ENCODE measurements at regions not wholly inside any gene's neighbourhood (a gene's known extent, or its start where the extent isn't known, plus 50 kb on each side); places are given as distances from the start of the nearest gene placed in this dataset.

GRCh38 chr4:22063613-22064012, 115.0 kb upstream of the KCNIP4 start (continued):
- no peak for TF ChIP-seq PATZ1 (CRISPR knock-in tag; IDR thresholded peaks at IDR 0.05; ENCODE audit: borderline replicate concordance)

DNA sequence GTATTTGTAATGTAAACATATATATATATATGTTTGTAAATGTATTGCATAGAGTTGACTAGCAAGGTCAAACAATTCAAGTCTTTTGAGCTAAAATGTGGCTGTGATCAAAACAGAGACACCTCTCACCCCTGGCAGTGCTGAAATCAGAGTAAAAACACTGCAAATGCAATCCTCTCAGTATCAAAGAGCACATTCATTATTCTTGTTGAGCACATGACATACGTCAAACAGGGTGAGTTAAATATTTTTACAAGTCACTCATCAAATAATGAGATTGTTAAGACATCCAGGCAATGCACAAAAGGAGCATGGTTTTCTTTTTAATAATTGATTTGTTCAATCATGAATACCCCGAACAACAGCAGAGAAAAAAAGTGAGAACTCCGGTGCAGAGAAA, 114.1 kb upstream of the KCNIP4 start:
- H4K20me1 ChIP-seq (replicated peaks; ENCODE audit: control insufficient read depth, insufficient read depth, low read length) = no peaks in the 10 kb centered on the region
- H3K4me1 ChIP-seq (replicated peaks in 1 of 2; ENCODE audit: control insufficient read depth in 2 of 2, insufficient read depth in 2 of 2, low read length in 2 of 2) = no peaks in the 10 kb centered on the region
- CTCF ChIA-PET (ENCODE audit: low intra/inter-chr PET ratio) = no interaction called here
- BruUV-seq (replicated peaks) = no TSS peak
- H3K9me3 ChIP-seq (replicated peaks; ENCODE audit: control insufficient read depth, insufficient read depth, low read depth, low read length) = no peaks in the 10 kb centered on the region
- no peaks in the 10 kb centered on the region for H3K9me1 ChIP-seq (ENCODE audit: control insufficient read depth, insufficient read depth, low read length)
- DNase-seq (ENCODE audit: extremely low read depth in 1 of 4, low spot score in 3 of 4) (no peak), ATAC-seq (no peak), FAIRE-seq (no peak)
- TF ChIP-seq FOXK2 (conservative IDR thresholded peaks at IDR 0.05 in 1 of 2, IDR thresholded peaks at IDR 0.05 in 1 of 2; ENCODE audit: low read depth in 2 of 2) (no peak), SMC3 (conservative IDR thresholded peaks at IDR 0.05; ENCODE audit: insufficient read depth, low read depth, low read length) (no peak), STAG1 (CRISPR knock-in tag; IDR thresholded peaks at IDR 0.05; ENCODE audit: borderline replicate concordance) (no peak), ZNF197 (CRISPR knock-in tag; IDR thresholded peaks at IDR 0.05; ENCODE audit: low read depth) (no peak), MXD1 (CRISPR knock-in tag; IDR thresholded peaks at IDR 0.05; ENCODE audit: borderline replicate concordance, poor library complexity, severe bottlenecking) (no peak), ARID3A (IDR thresholded peaks at IDR 0.05; ENCODE audit: borderline replicate concordance, low read depth, low read length) (no peak), ZNF785 (CRISPR knock-in tag; IDR thresholded peaks at IDR 0.05) (no peak), TSHZ1 (CRISPR knock-in tag; IDR thresholded peaks at IDR 0.05) (no peak), MTA2 (IDR thresholded peaks at IDR 0.05; ENCODE audit: low read depth) (no peak)
- TF ChIP-seq, protein P1, sequence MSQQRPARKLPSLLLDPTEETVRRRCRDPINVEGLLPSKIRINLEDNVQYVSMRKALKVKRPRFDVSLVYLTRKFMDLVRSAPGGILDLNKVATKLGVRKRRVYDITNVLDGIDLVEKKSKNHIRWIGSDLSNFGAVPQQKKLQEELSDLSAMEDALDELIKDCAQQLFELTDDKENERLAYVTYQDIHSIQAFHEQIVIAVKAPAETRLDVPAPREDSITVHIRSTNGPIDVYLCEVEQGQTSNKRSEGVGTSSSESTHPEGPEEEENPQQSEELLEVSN (IDR thresholded peaks at IDR 0.05; ENCODE audit: borderline replicate concordance in 1 of 2, extremely low read depth in 1 of 2, insufficient read depth in 1 of 2, insufficient read length in 1 of 2, low read depth in 1 of 2, low read length in 1 of 2, poor library complexity in 1 of 2, severe bottlenecking in 1 of 2) = no peak
- 0% methylated on average over 3 of the region's 3 CpGs for WGBS (ENCODE audit: insufficient coverage, low coverage, missing lambda C conversion rate)
- intact Hi-C loops (cut with micrococcal nuclease) = no loop called here
- POLR2A ChIA-PET = no interaction called here
- no peaks in the 10 kb centered on the region for H3K27me3 ChIP-seq (ENCODE audit: control insufficient read depth in 2 of 2, insufficient read depth in 2 of 2, low read length in 2 of 2)
- in situ Hi-C loops (cut with MboI) = no loop called here
- H3K9ac ChIP-seq (ENCODE audit: insufficient read depth in 1 of 2, low read depth in 2 of 2, low read length in 2 of 2) = no peak overlapping the region
- no peaks in the 10 kb centered on the region for H3K36me3 ChIP-seq (ENCODE audit: control insufficient read depth, insufficient read depth, low read length)
- H3K79me2 ChIP-seq (ENCODE audit: control insufficient read depth, insufficient read depth, low read length) = no peaks in the 10 kb centered on the region
- H3K27ac ChIP-seq (ENCODE audit: extremely low read depth, low read depth, low read length) = no peak overlapping the region
- no peak overlapping the region for H2AFZ ChIP-seq (ENCODE audit: low read depth, low read length)
- H3K4me3 ChIP-seq = no peak overlapping the region
- no peak overlapping the region for H3K4me2 ChIP-seq (ENCODE audit: insufficient read depth, low read length)

Data from K562 (cell line).